SK-N-MC (cell line): ENCODE measurements at regions not wholly inside any gene's neighbourhood (a gene's known extent, or its start where the extent isn't known, plus 50 kb on each side); places are given as distances from the start of the nearest gene placed in this dataset.

ENCODE experiments used
- DNase-seq: peaks from one replicate; pipeline ENCODE4 v3.0.0-alpha.2; 2011; ENCODE audit warnings: low read depth, low spot score
- H3K27ac ChIP-seq: fragments of 200-600 bp; sonication (generic); 2 replicates; pipeline ENCODE4 v1.5.1; 2016; ENCODE audit warnings: mixed run types
- H3K36me3 ChIP-seq: fragments of 200-600 bp; sonication (generic); 2 replicates; pipeline ENCODE4 v1.6.1; 2017; ENCODE audit warnings: antibody characterized with exemption, low read length, mixed read lengths; ENCODE audit not compliant: insufficient read depth
- H3K4me3 ChIP-seq: fragments of 200-600 bp; sonication (generic); 2 replicates; pipeline ENCODE4 v1.5.1; 2016
- H3K9ac ChIP-seq: fragments of 200-600 bp; sonication (generic); 2 replicates; pipeline ENCODE4 v1.8.0; 2017; ENCODE audit warnings: mixed run types, mixed read lengths; ENCODE audit not compliant: insufficient read length
- H3K9me3 ChIP-seq: fragments of 200-600 bp; sonication (generic); 2 replicates; pipeline ENCODE4 v1.6.1; 2017; ENCODE audit warnings: low read depth, mild to moderate bottlenecking, antibody characterized with exemption, low read length, moderate library complexity, mixed read lengths
- EZH2 ChIP-seq: fragments of 200-600 bp; sonication (generic); IDR thresholded peaks from one replicate; pipeline ENCODE4 v1.6.1; 2017; ENCODE audit warnings: antibody characterized with exemption
- FOXP2 ChIP-seq: optimal IDR thresholded peaks from 2 replicates; pipeline ENCODE3; 2011; ENCODE audit warnings: mild to moderate bottlenecking, moderate library complexity; ENCODE audit not compliant: insufficient read depth; ENCODE audit errors: extremely low read length, control extremely low read depth
- POLR2AphosphoS5 ChIP-seq: IDR thresholded peaks from 2 replicates; pipeline ENCODE4 v1.6.1; 2012; ENCODE audit warnings: mild to moderate bottlenecking, low read depth, low read length, borderline replicate concordance

DNA sequence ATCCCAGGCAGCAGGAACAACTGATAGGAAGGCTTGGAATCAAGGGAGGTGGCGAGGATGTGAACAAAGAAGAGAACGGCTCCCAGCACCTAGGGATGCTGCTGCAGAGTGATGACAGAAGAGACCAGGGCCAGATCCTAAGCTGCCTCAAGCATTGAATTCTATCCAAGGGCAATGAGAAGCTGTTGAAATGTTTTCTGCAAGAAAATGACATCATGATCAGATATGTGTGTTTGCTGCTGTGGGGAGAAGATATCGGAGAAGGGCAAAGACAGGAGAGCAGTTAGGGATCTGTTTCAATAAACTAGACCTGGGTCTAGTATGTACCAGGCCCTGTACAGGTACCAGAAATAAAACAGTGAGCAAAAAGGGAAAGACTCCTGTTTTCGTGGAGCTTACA is 194.7 kb upstream of the RAB4A start:
- no peak for TF ChIP-seq FOXP2
- TF ChIP-seq EZH2: no peak
- no peak for TF ChIP-seq POLR2AphosphoS5
- Histone ChIP-seq H3K36me3 (no peaks in the 10 kb centered on the region), H3K9me3 (no peaks in the 10 kb centered on the region), H3K27ac (no peak overlapping the region), H3K9ac (no peak overlapping the region), H3K4me3 (no peak overlapping the region)
- no peak for DNase-seq

DNA sequence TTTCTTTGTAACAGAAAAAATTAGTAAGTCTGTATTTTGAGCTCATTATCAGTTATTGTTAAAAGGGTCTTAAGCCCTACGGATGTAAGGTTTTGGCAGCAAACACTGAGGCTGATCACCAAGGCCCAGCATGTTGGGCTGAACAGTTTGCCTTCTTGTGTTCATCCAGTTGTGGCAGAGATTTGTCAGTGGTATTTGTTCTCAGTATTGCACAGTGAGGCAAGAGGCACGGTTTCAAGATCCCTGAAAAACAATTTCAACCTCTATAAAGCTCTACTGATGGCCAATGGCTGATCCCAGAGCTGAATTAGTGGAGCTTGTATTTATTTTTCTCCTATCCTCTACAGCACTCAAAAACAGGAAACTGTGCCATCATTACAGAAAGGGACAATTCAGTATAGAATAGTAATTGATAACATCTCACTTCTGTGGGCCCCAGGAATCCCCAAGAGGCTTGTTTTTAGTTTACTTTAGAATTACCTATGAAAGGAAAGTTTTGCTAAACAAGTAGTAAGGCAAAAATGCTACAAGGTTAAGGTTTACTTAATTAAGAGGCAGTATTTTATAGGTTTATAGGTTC is 191.8 kb upstream of the RAB4A start:
- H3K27ac ChIP-seq: no peak overlapping the region
- no peak for DNase-seq
- no peak overlapping the region for H3K9ac ChIP-seq
- no peaks in the 10 kb centered on the region for H3K9me3 ChIP-seq
- no peaks in the 10 kb centered on the region for H3K36me3 ChIP-seq
- no peak for TF ChIP-seq POLR2AphosphoS5
- TF ChIP-seq FOXP2: no peak
- TF ChIP-seq EZH2: no peak
- H3K4me3 ChIP-seq: no peak overlapping the region

DNA sequence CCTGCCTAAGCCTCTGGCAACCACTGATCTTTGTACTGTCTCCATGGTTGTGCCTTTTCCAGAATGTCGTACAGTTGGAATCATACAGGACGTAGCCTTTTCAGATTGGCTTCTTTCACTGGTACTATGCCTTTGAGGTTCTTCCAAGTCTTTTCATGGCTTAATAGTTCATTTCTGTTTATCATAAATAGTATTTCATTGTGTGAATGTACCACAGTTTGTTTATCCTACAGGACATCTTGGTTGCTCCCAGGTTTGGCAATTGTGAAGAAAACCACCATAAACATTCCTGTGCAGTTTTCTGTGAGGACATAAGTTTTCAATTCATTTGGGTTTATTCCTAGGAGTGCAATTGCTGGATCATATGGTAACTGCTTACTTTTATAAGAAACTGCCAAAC is 190.6 kb upstream of the RAB4A start:
- H3K27ac ChIP-seq: no peak overlapping the region
- no peaks in the 10 kb centered on the region for H3K9me3 ChIP-seq
- no peaks in the 10 kb centered on the region for H3K36me3 ChIP-seq
- no peak overlapping the region for H3K4me3 ChIP-seq
- H3K9ac ChIP-seq: no peak overlapping the region
- no peak for DNase-seq
- TF ChIP-seq EZH2: no peak
- no peak for TF ChIP-seq POLR2AphosphoS5
- no peak for TF ChIP-seq FOXP2

DNA sequence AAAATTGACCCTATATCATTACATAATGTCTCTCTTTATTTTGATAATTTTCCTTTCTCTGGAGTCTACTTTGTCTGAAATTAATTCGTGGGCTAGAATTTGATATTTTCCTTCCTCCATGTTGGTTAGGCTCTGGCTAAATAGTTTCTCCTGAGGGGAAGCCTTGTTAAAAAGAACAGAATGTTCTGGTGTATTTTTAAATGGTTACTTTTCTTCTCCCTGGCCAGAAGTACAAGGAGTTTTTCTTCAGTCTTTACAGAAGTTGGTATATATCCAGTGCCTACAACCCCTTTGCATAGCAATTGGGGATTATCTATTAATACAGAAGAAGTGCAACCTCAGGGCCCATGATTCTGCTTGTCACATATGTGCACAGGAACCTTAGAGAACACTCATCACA is 185.6 kb upstream of the RAB4A start:
- Histone ChIP-seq H3K27ac (no peak overlapping the region), H3K9me3 (no peaks in the 10 kb centered on the region), H3K36me3 (no peaks in the 10 kb centered on the region), H3K4me3 (no peak overlapping the region), H3K9ac (no peak overlapping the region)
- TF ChIP-seq FOXP2 (no peak), POLR2AphosphoS5 (no peak), EZH2 (no peak)
- no peak for DNase-seq

DNA sequence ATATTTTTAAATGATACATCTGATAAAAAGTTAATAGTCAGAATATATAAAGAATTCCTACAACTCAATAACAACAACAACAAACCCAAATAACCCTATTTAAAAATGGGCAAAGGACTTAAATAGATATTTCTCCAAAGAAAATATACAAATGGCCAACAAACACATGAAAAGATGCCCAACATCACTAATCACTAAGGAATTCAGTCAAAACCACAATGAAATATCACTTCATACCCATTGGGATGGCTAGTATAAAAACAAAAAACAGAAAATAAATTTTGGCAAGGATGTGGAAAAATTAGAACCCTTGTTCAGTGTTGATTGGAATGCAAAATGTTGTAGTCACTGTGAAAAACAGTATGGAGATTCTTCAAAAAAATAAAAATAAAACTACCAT is 184.8 kb upstream of the RAB4A start:
- Histone ChIP-seq H3K9ac (no peak overlapping the region), H3K4me3 (no peak overlapping the region), H3K27ac (no peak overlapping the region), H3K36me3 (no peaks in the 10 kb centered on the region), H3K9me3 (no peaks in the 10 kb centered on the region)
- TF ChIP-seq POLR2AphosphoS5: no peak
- TF ChIP-seq EZH2: no peak
- TF ChIP-seq FOXP2: no peak
- DNase-seq: no peak

DNA sequence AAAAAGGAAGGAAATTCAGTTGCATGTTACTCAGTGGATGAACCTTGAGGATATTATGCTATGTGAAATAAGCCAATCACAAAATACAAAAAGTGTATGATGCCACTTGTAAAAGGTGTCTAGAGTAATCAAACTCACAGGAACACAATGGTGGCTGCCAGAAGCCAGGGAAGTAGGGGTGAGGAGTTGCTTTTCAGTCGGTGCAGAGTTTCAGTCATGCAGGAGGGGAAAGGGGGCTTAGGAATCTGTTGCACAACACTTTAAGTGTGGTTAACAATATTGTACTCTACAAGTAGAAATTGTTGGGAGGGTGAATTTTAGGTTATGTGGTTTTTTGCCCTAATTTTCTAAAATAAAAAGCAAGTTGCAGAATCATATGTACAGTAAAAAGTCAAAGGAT is 184.2 kb upstream of the RAB4A start:
- Histone ChIP-seq H3K9me3 (no peaks in the 10 kb centered on the region), H3K4me3 (no peak overlapping the region), H3K9ac (no peak overlapping the region), H3K36me3 (no peaks in the 10 kb centered on the region), H3K27ac (no peak overlapping the region)
- no peak for TF ChIP-seq FOXP2
- no peak for TF ChIP-seq POLR2AphosphoS5
- TF ChIP-seq EZH2: no peak
- DNase-seq: no peak

GRCh38 chr1:229087339-229087738 is 183.6 kb upstream of the RAB4A start:
- Histone ChIP-seq H3K4me3 (no peak overlapping the region), H3K9me3 (no peaks in the 10 kb centered on the region), H3K27ac (no peak overlapping the region), H3K36me3 (no peaks in the 10 kb centered on the region), H3K9ac (no peak overlapping the region)
- TF ChIP-seq POLR2AphosphoS5: no peak
- no peak for TF ChIP-seq EZH2
- TF ChIP-seq FOXP2: no peak
- DNase-seq: no peak

GRCh38 chr1:229087906-229088305 is 183.0 kb upstream of the RAB4A start:
- Histone ChIP-seq H3K27ac (no peak overlapping the region), H3K36me3 (no peaks in the 10 kb centered on the region), H3K9ac (no peak overlapping the region), H3K4me3 (no peak overlapping the region), H3K9me3 (no peaks in the 10 kb centered on the region)
- DNase-seq: no peak
- TF ChIP-seq FOXP2 (no peak), EZH2 (no peak), POLR2AphosphoS5 (no peak)

GRCh38 chr1:229088711-229089110 is 182.2 kb upstream of the RAB4A start:
- no peaks in the 10 kb centered on the region for H3K36me3 ChIP-seq
- no peak overlapping the region for H3K4me3 ChIP-seq
- DNase-seq: no peak
- no peak overlapping the region for H3K9ac ChIP-seq
- H3K9me3 ChIP-seq: no peaks in the 10 kb centered on the region
- no peak overlapping the region for H3K27ac ChIP-seq
- TF ChIP-seq POLR2AphosphoS5: no peak
- TF ChIP-seq EZH2: no peak
- no peak for TF ChIP-seq FOXP2
